GM18498 (cell line): ENCODE measurements at regions not wholly inside any gene's neighbourhood (a gene's known extent, or its start where the extent isn't known, plus 50 kb on each side); places are given as distances from the start of the nearest gene placed in this dataset.
A peak's percentile ranks its signal among the peaks of the same experiment; 100 is the strongest.

ENCODE experiments used
- ATAC-seq: cut with Tn5 transposase; IDR thresholded peaks from one replicate; pipeline ENCODE4 v1.9.1; 2021; ENCODE audit warnings: mild to moderate bottlenecking, moderate library complexity; ENCODE audit not compliant: unreplicated experiment

GRCh38 chr13:91136806-91137205 is 210.7 kb upstream of the MIR17HG start:
- no peak for ATAC-seq

GRCh38 chr13:91139232-91139631 is 208.3 kb upstream of the MIR17HG start:
- ATAC-seq: no peak

- no peak for ATAC-seq
Observed at GRCh38 chr13:91141543-91142061, 205.9 kb upstream of the MIR17HG start.

GRCh38 chr13:91142572-91142971 is 204.9 kb upstream of the MIR17HG start:
- ATAC-seq: no peak

GRCh38 chr13:91144054-91144453 is 203.4 kb upstream of the MIR17HG start:
- ATAC-seq: no peak

- ATAC-seq: no peak
Observed at GRCh38 chr13:91144486-91144885, 203.0 kb upstream of the MIR17HG start.

- ATAC-seq: no peak
Observed at GRCh38 chr13:91145571-91146205, 201.8 kb upstream of the MIR17HG start.

GRCh38 chr13:91146601-91147000 is 200.9 kb upstream of the MIR17HG start:
- no peak for ATAC-seq

- ATAC-seq: no peak
Observed at GRCh38 chr13:91148098-91148497, 199.4 kb upstream of the MIR17HG start.

- no peak for ATAC-seq
Observed at GRCh38 chr13:91151921-91152320, 195.6 kb upstream of the MIR17HG start.

GRCh38 chr13:91153372-91153771 is 194.1 kb upstream of the MIR17HG start:
- ATAC-seq: no peak

GRCh38 chr13:91154558-91155353 is 192.7 kb upstream of the MIR17HG start:
- peak; percentile 78 for ATAC-seq

- no peak for ATAC-seq
Observed at GRCh38 chr13:91155512-91156114, 191.9 kb upstream of the MIR17HG start.

- no peak for ATAC-seq
Observed at GRCh38 chr13:91157273-91158016, 190.0 kb upstream of the MIR17HG start.

GRCh38 chr13:91158017-91158395 is 189.5 kb upstream of the MIR17HG start:
- no peak for ATAC-seq

GRCh38 chr13:91162180-91162579 is 185.3 kb upstream of the MIR17HG start:
- no peak for ATAC-seq

- no peak for ATAC-seq
Observed at GRCh38 chr13:91162589-91162988, 184.9 kb upstream of the MIR17HG start.

- no peak for ATAC-seq
Observed at GRCh38 chr13:91165758-91166157, 181.7 kb upstream of the MIR17HG start.

- no peak for ATAC-seq
Observed at GRCh38 chr13:91166714-91167511, 180.6 kb upstream of the MIR17HG start.

GRCh38 chr13:91167706-91168385 is 179.6 kb upstream of the MIR17HG start:
- no peak for ATAC-seq
